GM21528 (cell line): ENCODE measurements at regions not wholly inside any gene's neighbourhood (a gene's known extent, or its start where the extent isn't known, plus 50 kb on each side); places are given as distances from the start of the nearest gene placed in this dataset.
"Not testable (repeated sequence)": the region's sequence is repeated elsewhere in the genome, so short reads cannot be mapped to it uniquely, and the experiment has no call there.

Source experiments
- ATAC-seq: cut with Tn5 transposase; IDR thresholded peaks from one replicate; pipeline ENCODE4 v1.9.1; 2021; ENCODE audit warnings: mild to moderate bottlenecking, moderate library complexity; ENCODE audit not compliant: unreplicated experiment, low FRiP score

GRCh38 chr4:173475751-173476150 is 54.3 kb downstream of the HAND2 start:
- no peak for ATAC-seq

GRCh38 chr4:173469622-173470021 is 60.4 kb downstream of the HAND2 start:
- ATAC-seq: no peak

GRCh38 chr4:173468314-173468713 is 61.7 kb downstream of the HAND2 start:
- no peak for ATAC-seq

GRCh38 chr4:173466101-173466500 is 63.9 kb downstream of the HAND2 start:
- ATAC-seq: no peak

- ATAC-seq: no peak
These were observed 65.5 kb downstream of the HAND2 start for GRCh38 chr4:173464481-173464880.

- ATAC-seq: no peak
These were observed 64.9 kb upstream of the SCRG1 start for GRCh38 chr4:173463816-173464215.

GRCh38 chr4:173461170-173461569 is 62.3 kb upstream of the SCRG1 start:
- ATAC-seq: no peak

- no peak for ATAC-seq
These were observed 60.9 kb upstream of the SCRG1 start for GRCh38 chr4:173459857-173460256.

GRCh38 chr4:173457893-173458292 is 59.0 kb upstream of the SCRG1 start:
- no peak for ATAC-seq

GRCh38 chr4:173451435-173451834 is 52.5 kb upstream of the SCRG1 start:
- not testable (repeated sequence) for ATAC-seq

GRCh38 chr4:173450281-173450680 is 51.4 kb upstream of the SCRG1 start:
- ATAC-seq: no peak

GRCh38 chr4:173449380-173449717 is 50.4 kb upstream of the SCRG1 start:
- ATAC-seq: no peak

- ATAC-seq: peak; percentile 57
These were observed 49.9 kb upstream of the SCRG1 start for GRCh38 chr4:173448608-173449379.
